ENCODE measurements at regions not wholly inside any gene's neighbourhood (a gene's known extent, or its start where the extent isn't known, plus 50 kb on each side); places are given as distances from the start of the nearest gene placed in this dataset.

- in situ Hi-C loops (cut with MboI; ENCODE audit: low pct_unique_long_range_greater_than_20kb, low sequenced_read_pairs, unreplicated experiment), result no loop called here
- TF ChIP-seq, protein P1, sequence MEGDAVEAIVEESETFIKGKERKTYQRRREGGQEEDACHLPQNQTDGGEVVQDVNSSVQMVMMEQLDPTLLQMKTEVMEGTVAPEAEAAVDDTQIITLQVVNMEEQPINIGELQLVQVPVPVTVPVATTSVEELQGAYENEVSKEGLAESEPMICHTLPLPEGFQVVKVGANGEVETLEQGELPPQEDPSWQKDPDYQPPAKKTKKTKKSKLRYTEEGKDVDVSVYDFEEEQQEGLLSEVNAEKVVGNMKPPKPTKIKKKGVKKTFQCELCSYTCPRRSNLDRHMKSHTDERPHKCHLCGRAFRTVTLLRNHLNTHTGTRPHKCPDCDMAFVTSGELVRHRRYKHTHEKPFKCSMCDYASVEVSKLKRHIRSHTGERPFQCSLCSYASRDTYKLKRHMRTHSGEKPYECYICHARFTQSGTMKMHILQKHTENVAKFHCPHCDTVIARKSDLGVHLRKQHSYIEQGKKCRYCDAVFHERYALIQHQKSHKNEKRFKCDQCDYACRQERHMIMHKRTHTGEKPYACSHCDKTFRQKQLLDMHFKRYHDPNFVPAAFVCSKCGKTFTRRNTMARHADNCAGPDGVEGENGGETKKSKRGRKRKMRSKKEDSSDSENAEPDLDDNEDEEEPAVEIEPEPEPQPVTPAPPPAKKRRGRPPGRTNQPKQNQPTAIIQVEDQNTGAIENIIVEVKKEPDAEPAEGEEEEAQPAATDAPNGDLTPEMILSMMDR (IDR thresholded peaks at IDR 0.05; ENCODE audit: extremely low read depth, insufficient read depth, missing control alignments), result no peak
- no peak for DNase-seq (ENCODE audit: low spot score)
Measured at GRCh38 chr13:44128552-44129001, 245.0 kb upstream of the SERP2 start.

DNA sequence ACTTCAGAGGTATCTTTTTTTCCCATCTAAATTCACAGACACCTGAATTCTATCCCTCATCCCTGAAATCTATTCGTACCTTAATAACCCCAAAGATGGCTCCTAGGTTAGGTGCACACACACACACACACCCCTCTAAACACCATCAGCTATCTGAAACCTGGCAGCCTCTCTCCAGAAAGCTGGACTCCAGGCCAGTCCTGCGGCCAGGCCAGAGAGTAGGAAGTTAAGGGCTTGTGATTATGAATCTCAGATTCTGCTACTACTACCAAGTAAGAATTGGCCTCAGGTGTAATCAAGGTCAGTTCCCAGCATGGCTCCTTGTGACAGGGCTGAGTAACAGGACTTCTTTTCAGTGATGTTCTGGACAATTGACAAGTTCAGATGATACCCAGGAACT lies 244.2 kb upstream of the SERP2 start:
- in situ Hi-C loops (cut with MboI; ENCODE audit: low pct_unique_long_range_greater_than_20kb, low sequenced_read_pairs, unreplicated experiment), result no loop called here
- no peak for DNase-seq (ENCODE audit: low spot score)
- TF ChIP-seq, protein P1 (IDR thresholded peaks at IDR 0.05; ENCODE audit: extremely low read depth, insufficient read depth, missing control alignments), result no peak

GRCh38 chr13:44131069-44131614 lies 242.5 kb upstream of the SERP2 start:
- in situ Hi-C loops (cut with MboI; ENCODE audit: low pct_unique_long_range_greater_than_20kb, low sequenced_read_pairs, unreplicated experiment), result no loop called here
- TF ChIP-seq, protein P1 (IDR thresholded peaks at IDR 0.05; ENCODE audit: extremely low read depth, insufficient read depth, missing control alignments), result no peak
- no peak for DNase-seq (ENCODE audit: low spot score)

GRCh38 chr13:44132710-44133109 lies 240.9 kb upstream of the SERP2 start:
- TF ChIP-seq, protein P1 (IDR thresholded peaks at IDR 0.05; ENCODE audit: extremely low read depth, insufficient read depth, missing control alignments), result no peak
- no peak for DNase-seq (ENCODE audit: low spot score)
- in situ Hi-C loops (cut with MboI; ENCODE audit: low pct_unique_long_range_greater_than_20kb, low sequenced_read_pairs, unreplicated experiment), result no loop called here

DNA sequence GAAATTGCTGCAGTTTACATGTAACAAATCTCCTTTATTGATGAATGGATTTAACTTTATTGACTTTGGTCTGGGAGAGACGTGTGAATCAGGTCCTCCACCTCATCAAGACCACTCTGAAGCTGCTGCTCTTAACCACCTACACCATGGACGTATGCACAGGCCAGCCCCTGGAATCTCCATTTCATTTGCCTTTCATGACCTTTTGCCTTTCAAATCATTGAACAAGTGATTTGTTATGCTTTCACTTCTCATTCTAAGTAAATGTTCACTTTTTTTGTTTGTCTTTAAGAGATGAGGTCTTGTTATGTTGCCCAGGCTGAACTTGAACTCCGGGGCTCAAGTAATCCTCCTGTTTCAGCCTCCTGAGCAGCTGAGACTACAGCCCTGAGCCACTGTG lies 240.0 kb upstream of the SERP2 start:
- no peak for DNase-seq (ENCODE audit: low spot score)
- TF ChIP-seq, protein P1 (IDR thresholded peaks at IDR 0.05; ENCODE audit: extremely low read depth, insufficient read depth, missing control alignments), result no peak
- in situ Hi-C loops (cut with MboI; ENCODE audit: low pct_unique_long_range_greater_than_20kb, low sequenced_read_pairs, unreplicated experiment), result no loop called here

DNA sequence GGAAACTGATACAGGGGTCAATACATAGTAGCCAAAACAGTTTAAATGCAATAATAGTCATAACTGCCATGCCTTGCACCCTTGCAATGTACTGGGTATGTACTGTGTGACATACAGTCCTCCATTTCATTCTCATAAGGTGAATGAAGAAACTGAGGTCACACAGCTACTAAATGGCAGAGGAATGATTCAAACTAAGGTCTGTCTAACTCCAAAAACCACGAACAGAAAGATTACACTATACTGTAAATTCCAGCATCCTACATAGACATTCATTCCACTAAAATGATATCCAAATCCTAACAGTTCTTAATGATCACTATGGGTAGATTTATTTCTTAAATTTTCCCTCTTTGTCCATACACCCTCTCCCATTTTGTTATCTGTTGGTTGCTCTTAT lies 238.1 kb upstream of the SERP2 start:
- TF ChIP-seq, protein P1 (IDR thresholded peaks at IDR 0.05; ENCODE audit: extremely low read depth, insufficient read depth, missing control alignments), result no peak
- in situ Hi-C loops (cut with MboI; ENCODE audit: low pct_unique_long_range_greater_than_20kb, low sequenced_read_pairs, unreplicated experiment), result no loop called here
- DNase-seq (ENCODE audit: low spot score), result no peak
